Ammon's horn (tissue), 1 donor: ENCODE measurements at regions not wholly inside any gene's neighbourhood (a gene's known extent, or its start where the extent isn't known, plus 50 kb on each side); places are given as distances from the start of the nearest gene placed in this dataset.

Source experiments
- DNase-seq: peaks from one replicate; pipeline ENCODE4 v3.0.0-alpha.2; 2016; ENCODE audit warnings: low spot score

DNA sequence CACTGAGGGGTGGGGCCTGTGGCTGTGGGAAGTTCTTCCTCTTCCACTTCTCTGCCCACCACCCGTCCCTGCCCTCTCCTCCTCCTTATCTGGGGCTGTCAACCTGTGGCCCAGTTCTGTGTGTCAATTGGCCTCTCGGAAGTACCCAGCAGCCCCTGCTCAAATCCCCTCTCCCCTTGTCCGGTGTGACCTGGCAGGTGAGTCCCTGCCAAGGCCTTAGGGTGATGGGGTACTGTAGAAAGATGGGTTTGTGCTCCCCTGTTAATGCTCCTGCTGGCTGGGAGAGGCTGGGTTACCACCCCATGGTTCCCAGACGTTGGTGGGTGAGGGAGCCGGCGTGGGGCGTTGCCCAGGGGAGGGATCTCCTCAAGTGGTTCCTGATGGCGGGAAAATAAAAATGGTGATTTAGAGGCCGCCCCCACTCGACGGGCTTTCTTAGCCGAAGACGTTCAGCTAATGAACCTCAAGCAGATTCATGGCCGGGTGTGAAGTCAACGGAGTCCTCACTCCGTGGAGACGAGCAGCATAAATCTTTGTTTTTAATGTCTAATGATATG is 141.2 kb downstream of the URI1 start:
- DNase-seq, result no peak

DNA sequence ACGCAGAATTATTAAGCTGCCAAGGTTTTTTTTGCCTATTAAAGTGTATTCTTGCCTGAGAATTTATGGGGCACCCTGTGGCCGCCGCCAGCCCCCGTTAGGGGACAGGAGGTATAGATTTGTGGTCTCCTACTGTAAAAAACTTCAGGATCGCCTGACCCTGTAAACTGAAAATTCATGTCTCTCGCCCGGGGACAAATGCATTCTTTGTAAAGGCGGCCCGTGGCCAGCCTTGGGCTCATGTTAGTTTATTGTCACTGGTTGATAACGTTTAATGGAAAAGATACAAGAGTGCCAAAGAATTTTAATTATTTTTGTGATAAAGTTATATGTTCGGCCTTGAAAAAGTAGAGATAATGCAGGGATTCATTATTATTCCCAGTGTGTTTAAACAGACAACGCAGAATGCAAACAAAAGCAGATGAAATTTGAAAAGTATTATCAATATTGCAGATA is 141.7 kb downstream of the URI1 start:
- no peak for DNase-seq

GRCh38 chr19:30084390-30084819 is 142.4 kb downstream of the URI1 start:
- DNase-seq, result no peak

GRCh38 chr19:30085394-30085793 is 143.4 kb downstream of the URI1 start:
- DNase-seq, result no peak

DNA sequence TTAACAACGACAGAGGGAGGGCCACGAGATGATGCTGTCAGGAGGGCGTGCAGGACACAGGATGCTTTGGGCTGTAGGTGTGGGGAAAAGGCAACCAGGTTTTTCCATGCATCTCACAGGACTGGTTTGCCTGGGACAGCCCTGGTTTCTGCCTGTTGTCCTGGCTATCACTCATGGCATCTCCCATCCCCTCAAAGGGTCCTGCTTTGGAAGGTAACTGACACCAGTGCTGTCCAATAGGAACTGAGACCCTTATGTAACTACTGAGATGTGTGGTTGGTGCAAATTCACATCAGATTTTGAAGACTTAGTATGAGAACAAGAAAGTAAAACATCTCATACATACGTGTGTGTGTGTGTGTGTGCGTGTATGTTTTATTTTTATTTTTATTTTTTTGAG is 144.2 kb downstream of the URI1 start:
- DNase-seq, result no peak

GRCh38 chr19:30086916-30087315 is 144.9 kb downstream of the URI1 start:
- no peak for DNase-seq

DNA sequence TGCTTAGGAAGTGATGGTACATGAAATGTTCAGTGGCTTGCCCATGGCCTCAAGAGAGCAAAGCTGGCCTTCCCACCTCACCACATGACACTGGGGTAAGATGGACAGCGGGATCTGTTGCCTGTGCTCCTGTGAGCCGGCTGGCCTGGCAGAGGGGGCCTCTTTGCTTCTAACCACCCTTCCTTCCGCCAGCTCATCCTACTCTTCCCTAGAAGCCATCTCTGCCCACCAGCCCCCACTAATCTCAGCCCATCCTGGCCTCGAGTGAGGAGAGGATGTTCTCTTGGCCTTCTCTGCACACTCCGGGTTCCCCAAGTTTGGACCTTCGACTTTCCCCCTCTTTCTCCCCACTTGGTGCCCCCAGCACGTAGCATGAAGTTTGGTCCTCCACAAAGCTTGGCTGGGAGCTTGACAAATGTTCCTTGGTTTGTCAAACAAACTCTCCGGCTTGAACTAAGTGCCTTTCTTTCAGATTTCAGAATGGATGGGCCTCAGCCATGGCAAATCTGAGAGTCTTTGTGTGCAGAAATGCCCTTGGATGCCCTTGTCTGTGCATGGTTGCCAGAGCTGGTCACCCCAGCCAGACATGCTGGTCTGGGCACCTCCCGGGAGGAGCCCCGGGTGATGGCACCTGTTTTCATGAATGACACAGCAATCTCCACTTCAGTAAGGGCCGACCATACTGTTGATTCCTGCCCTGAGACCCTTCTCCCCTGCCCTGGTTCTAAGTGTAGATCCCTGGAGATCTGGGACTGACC is 145.5 kb downstream of the URI1 start:
- no peak for DNase-seq

DNA sequence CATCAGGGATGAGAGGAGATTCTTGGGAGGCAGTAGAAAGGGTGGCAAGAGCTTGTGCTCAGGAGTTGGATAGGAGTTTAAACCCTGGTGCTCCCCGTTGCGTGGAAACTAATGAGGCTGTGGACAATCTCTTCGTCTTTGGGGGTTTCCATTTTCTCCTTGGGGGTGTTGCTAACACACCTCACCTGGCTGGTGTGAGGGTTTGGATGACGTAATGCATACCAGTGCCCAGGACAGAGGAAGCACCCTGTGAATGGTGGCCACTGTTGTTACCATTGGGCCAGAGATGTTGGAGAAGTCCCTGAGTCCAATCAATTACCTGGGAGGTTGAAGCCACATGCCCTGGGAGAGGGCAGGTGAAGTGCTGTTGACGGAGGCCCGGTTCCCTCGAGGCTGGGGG is 146.5 kb downstream of the URI1 start:
- no peak for DNase-seq

- no peak for DNase-seq
Measured at GRCh38 chr19:30089086-30089665, 147.1 kb downstream of the URI1 start.

DNA sequence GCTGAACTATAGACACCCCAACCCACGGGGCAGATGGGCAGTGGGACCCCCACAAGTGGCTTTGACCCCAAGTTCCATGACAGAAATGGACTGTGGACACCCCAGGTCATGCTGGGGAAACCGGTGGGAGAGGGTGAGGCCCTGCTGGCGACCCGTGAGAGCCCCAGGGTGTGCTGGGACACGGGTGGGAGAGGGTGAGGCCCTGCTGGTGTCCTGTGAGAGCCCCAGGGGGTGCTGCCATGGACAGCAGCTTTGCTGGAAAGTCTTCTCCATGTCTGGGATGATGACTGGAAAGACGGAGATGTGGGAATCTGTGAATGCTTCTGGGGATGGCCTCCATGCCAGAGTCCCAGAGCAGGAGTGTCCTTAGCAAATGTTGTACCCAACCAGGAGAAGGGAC is 148.4 kb downstream of the URI1 start:
- DNase-seq, result no peak

DNA sequence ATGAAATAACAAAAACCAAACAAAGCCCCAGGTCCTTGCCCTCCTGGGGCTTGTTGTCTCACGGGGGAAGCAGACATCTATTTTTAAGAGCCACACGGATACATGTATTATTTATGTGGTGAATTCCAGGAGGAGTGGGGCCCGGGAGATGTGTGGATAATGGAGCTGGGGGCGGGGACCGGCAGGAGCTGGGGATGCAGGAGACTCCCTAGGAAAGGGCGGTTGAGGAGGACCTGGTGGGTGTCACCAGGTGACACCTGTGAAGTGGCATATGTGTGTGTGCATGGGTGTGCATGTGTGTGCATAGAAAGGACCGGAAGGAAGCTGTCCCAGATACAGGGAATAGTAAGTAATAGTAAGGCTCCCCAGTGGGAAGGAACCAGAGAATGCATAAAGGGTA is 148.9 kb downstream of the URI1 start:
- no peak for DNase-seq

DNA sequence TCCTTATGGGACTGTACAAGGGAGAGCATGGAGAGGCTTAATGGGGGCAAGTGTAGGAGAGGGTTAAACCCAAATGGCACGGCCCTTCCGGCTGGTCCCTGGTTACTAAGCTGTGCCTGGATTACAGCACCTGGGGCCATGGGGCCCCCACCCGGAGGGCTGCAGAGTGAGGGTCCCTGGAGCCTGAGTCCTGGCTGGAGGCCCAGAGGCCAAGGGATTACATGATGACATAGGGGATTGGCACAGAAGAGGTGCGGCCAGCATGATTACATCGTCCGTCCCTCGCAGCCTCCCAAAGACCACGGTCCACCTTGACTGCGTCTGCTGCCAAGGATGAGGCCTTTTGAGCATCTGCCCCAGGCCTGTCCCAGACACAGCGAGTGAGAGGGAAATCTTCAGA is 149.4 kb downstream of the URI1 start:
- DNase-seq, result no peak

- DNase-seq, result no peak
Measured at GRCh38 chr19:30091856-30092255, 149.8 kb downstream of the URI1 start.

DNA sequence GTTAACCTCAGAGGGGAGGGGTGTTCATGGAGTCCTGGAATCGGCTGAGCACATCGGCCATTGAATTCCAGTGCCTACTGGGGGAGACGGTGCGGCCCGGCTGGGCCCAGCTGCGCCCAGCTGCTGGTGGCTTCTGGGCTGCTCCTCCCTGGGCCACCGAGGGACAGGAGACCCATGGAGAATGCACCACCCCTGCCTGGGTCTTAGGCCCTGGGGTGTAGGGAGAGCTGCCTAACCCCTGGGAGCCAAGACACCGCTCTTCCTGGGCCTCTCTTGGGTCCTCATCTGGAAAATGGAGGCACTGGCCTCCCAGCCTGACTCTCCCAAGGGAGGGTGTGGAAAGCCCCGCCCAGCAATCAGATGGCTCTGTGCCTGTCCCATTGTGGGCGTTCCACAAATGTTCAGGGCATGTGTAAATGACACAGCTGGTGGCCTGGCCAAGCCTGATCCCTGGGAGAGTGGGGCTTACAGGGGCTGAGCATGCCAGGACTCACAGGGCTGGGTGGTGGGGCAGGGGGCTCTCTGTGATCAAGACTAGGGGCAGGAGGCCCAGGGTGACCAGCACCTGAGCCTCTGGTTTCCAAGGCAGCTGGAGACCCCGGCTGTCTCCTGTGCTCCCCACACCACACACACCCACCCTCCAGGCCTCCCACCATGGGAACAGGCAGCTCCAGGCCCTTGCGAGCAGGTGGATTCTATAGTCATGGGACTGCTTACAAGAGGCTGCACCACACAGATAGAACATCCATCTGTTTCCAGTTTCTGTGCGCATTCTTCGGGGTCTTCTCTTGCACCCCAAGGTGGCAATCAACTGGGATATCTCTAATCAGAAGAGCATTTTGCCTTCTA is 150.9 kb downstream of the URI1 start:
- no peak for DNase-seq

- no peak for DNase-seq
Measured at GRCh38 chr19:30093966-30094755, 152.1 kb downstream of the URI1 start.

DNA sequence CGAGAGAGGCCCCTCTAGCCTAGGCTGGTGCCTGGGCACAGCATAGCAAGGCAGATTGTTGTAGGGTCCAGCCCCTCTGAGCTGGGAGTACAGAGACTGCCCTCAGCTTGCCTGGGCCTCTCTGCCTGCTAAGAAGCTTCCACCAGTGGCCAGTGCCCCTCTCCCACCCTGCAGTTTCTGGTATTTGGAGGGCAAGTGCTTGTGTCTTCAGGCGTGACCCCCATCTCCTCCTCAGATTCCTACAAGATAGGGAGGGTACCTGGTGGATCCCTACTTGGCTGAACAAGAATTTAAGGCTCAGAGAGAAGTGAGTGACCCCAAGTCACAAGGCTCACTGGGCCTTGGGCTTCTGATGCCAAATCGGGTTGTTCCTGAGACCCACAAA is 152.7 kb downstream of the URI1 start:
- DNase-seq, result no peak

GRCh38 chr19:30095171-30095570 is 153.1 kb downstream of the URI1 start:
- no peak for DNase-seq

- no peak for DNase-seq
Measured at GRCh38 chr19:30096596-30097370, 154.7 kb downstream of the URI1 start.

DNA sequence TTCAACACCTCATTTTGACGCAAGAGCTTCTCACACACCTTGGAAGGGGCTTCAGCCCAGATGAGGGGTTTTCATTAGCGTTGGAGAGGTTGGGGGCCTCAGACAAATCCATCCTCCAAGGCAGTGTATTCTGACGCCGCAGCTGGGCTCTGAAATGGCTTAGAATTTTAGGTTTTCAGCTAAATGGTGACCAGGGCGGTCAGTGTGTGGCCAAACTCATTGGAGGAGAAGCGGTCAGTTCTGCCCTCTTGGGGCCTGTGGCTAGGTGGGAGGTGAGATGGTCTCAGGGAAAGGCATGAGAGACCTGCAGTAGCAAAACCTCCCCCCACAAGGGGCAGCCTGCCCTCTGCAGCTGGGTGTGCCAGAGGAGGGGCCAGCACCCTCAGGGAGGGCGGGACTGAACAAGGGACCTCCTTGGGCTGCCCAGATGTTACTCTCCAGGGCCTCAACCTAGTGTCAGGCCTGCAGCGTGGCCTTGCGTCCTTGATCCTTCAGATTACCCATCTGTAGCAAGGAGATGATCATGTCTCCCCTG is 155.8 kb downstream of the URI1 start:
- no peak for DNase-seq

DNA sequence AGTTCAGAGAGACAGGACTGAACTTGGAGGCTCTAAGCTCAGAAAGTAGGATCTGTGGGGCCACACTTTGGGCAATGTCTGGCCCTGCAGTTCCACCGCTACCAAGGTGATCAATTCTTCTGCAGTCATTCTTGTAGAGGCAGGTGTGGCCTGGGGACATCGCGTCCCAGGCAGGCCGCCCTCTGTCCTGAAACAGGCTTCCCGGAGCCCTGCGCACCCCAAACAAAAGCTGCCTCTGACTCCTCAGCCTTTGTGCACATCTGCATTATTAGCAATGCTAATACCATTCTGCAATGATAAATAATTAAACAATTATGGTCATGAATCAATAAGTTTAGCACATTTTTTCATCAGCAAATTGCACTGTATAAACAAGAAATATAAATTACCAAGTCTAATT is 160.2 kb downstream of the URI1 start:
- DNase-seq, result no peak

DNA sequence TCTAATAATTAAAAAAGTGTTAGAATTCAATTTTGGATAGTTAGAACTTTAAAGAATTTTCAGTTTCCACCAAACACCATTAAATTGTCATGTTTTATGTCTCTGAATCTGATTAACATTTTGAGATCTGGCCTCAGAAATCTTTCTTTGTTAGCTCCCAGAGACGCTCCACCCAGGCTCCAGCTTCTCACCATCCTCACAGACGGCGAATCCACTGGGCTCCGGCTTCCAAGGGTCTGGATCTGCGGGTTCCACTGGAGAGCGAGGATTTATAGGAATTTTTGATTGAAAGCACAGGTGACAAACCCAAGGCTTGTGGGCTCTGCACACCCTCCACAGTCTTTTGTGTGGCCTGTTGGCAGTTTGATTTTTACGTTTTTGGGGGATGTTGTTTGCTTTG is 160.6 kb downstream of the URI1 start:
- no peak for DNase-seq
